Endothelial cell of umbilical vein (primary cell): ENCODE measurements at regions not wholly inside any gene's neighbourhood (a gene's known extent, or its start where the extent isn't known, plus 50 kb on each side); places are given as distances from the start of the nearest gene placed in this dataset.

Experiments
- BruUV-seq: library from RNA; stranded (reverse); fragments of 400-500 nt; replicated peaks from 2 replicates; lab custom pipeline; 2021; lab: Mats Ljungman, UMichigan
- CTCF ChIA-PET: fragments of 300-600, 350-600 bp; sonication (Branson Sonifier 250); formaldehyde crosslinking; loops from one replicate; lab custom pipeline; 2021; ENCODE audit warnings: antibody characterized with exemption, inconsistent platforms; lab: Charles Lee
- POLR2A ChIA-PET: fragments of 300-600, 350-600 bp; sonication (Branson Sonifier 250); formaldehyde crosslinking; loops from one replicate; lab custom pipeline; 2021; ENCODE audit warnings: antibody characterized with exemption, inconsistent platforms; lab: Charles Lee
- DNase-seq: peaks from one replicate; pipeline ENCODE4 v3.0.0-alpha.2; 2011; ENCODE audit warnings: low read depth, low spot score
- FAIRE-seq: peaks from 2 replicates; lab custom pipeline; 2011; peaks lifted over from hg19 to GRCh38; lab: Jason Lieb, UNC
- H2AFZ ChIP-seq: 2 replicates; pipeline ENCODE4 v1.6.0; 2012; ENCODE audit warnings: low read depth, low read length, control low read depth, inconsistent platforms
- H3K27ac ChIP-seq: 2 replicates; pipeline ENCODE4 v1.5.1; 2011; ENCODE audit warnings: low read depth, mild to moderate bottlenecking, control low read depth, low read length, moderate library complexity; ENCODE audit not compliant: insufficient read depth
- H3K27me3 ChIP-seq, 2 experiments: 2 replicates each; pipeline versions ENCODE4 v1.6.0 to v1.6.1; 2011; ENCODE audit warnings: low read length in 2 of 2, mixed read lengths in 1 of 2; ENCODE audit not compliant: control insufficient read depth in 2 of 2, insufficient read depth in 2 of 2
- H3K36me3 ChIP-seq, 2 experiments: 2 replicates in 1 of 2; 3 replicates in 1 of 2; pipeline ENCODE4 v1.5.1; 2011; ENCODE audit warnings: low read length in 2 of 2, mild to moderate bottlenecking in 1 of 2, moderate library complexity in 1 of 2; ENCODE audit not compliant: control insufficient read depth in 2 of 2, insufficient read depth in 2 of 2; ENCODE audit errors: extremely low read depth in 1 of 2
- H3K4me1 ChIP-seq: 3 replicates; pipeline ENCODE4 v1.5.1; 2011; ENCODE audit warnings: mild to moderate bottlenecking, low read length; ENCODE audit not compliant: control insufficient read depth, insufficient read depth; ENCODE audit errors: extremely low read depth
- H3K4me2 ChIP-seq: 2 replicates; pipeline ENCODE4 v1.6.1; 2011; ENCODE audit warnings: low read length, control low read depth, mixed read lengths; ENCODE audit not compliant: insufficient read depth
- H3K4me3 ChIP-seq, 3 experiments: fragments of 200-600 bp in 1 of 3; sonication (generic), shearing (Covaris generic) in 1 of 3; replicated peaks in 1 of 3; 2 replicates each; pipeline ENCODE4 v1.5.1; 2011 to 2016; ENCODE audit warnings: control low read depth in 3 of 3, low read length in 3 of 3, mild to moderate bottlenecking in 2 of 3, inconsistent platforms in 1 of 3, low read depth in 1 of 3, moderate library complexity in 1 of 3; ENCODE audit not compliant: insufficient read depth in 1 of 3
- H3K79me2 ChIP-seq: 2 replicates; pipeline ENCODE4 v1.6.0; 2012; ENCODE audit warnings: low read length, inconsistent platforms; ENCODE audit not compliant: control insufficient read depth, insufficient read depth
- H3K9ac ChIP-seq: replicated peaks from 2 replicates; pipeline ENCODE3; 2011; ENCODE audit warnings: low read length, control low read depth; ENCODE audit not compliant: insufficient read depth; ENCODE audit errors: extremely low read depth
- H3K9me1 ChIP-seq: replicated peaks from 3 replicates; pipeline ENCODE4 v1.6.0; 2011; ENCODE audit warnings: mild to moderate bottlenecking, low read length; ENCODE audit not compliant: control insufficient read depth, insufficient read depth; ENCODE audit errors: extremely low read depth
- H3K9me3 ChIP-seq: replicated peaks from 2 replicates; pipeline ENCODE4 v1.5.1; 2012; ENCODE audit warnings: low read length, inconsistent platforms; ENCODE audit not compliant: control insufficient read depth, insufficient read depth
- H4K20me1 ChIP-seq: replicated peaks from 2 replicates; pipeline ENCODE3; 2011; ENCODE audit warnings: mild to moderate bottlenecking, low read length; ENCODE audit not compliant: control insufficient read depth, insufficient read depth; ENCODE audit errors: extremely low read depth
- EZH2 ChIP-seq: IDR thresholded peaks from 2 replicates; pipeline ENCODE4 v1.6.1; 2012; ENCODE audit warnings: borderline replicate concordance, low read depth, mild to moderate bottlenecking, moderate library complexity, low read length, inconsistent platforms; ENCODE audit not compliant: severe bottlenecking
- FOS ChIP-seq: IDR thresholded peaks from 2 replicates; pipeline ENCODE4 v1.6.1; 2011; ENCODE audit warnings: mild to moderate bottlenecking, low read length, moderate library complexity, borderline replicate concordance; ENCODE audit not compliant: insufficient read depth
- GATA2 ChIP-seq: IDR thresholded peaks from 2 replicates; pipeline ENCODE4 v1.7.0; 2011; ENCODE audit warnings: low read depth, mild to moderate bottlenecking, moderate library complexity, mixed read lengths, low read length; ENCODE audit not compliant: insufficient read length, insufficient read depth
- JUN ChIP-seq: IDR thresholded peaks from 2 replicates; pipeline ENCODE4 v1.6.1; 2011; ENCODE audit warnings: borderline replicate concordance, low read depth; ENCODE audit not compliant: insufficient read length, insufficient read depth
- POLR2AphosphoS5 ChIP-seq: IDR thresholded peaks from 2 replicates; pipeline ENCODE4 v1.6.1; 2012; ENCODE audit warnings: low read depth, mild to moderate bottlenecking, control low read depth, low read length, moderate library complexity; ENCODE audit not compliant: insufficient read depth
- dilution Hi-C: fragments of 300-500 bp; cut with MboI; formaldehyde crosslinking; loops from one replicate; pipeline ENCODE4 v1.15.0; 2019; ENCODE audit warnings: low sequenced_read_pairs; ENCODE audit not compliant: extremely low pct_ligation_motif_present
- intact Hi-C: fragments of 100-400 bp; cut with micrococcal nuclease; formaldehyde crosslinking; loops from one replicate; pipeline ENCODE4 v1.10.0; 2022
- TF ChIP-seq, protein P1 (sequence below): IDR thresholded peaks from 2 replicates; pipeline ENCODE4 v1.6.1; 2011; ENCODE audit not compliant: insufficient read depth, insufficient read length
- TF ChIP-seq, protein P2 (sequence below), 2 donors: IDR thresholded peaks; 1 replicate in 1 of 2; 2 replicates in 1 of 2; pipeline ENCODE4 v1.5.1; 2011; ENCODE audit warnings: low read length in 2 of 2, mild to moderate bottlenecking in 2 of 2, moderate library complexity in 2 of 2, control low read depth in 1 of 2, inconsistent platforms in 1 of 2, low read depth in 1 of 2; ENCODE audit not compliant: insufficient read depth in 1 of 2; ENCODE audit errors: extremely low read depth in 1 of 2

DNA sequence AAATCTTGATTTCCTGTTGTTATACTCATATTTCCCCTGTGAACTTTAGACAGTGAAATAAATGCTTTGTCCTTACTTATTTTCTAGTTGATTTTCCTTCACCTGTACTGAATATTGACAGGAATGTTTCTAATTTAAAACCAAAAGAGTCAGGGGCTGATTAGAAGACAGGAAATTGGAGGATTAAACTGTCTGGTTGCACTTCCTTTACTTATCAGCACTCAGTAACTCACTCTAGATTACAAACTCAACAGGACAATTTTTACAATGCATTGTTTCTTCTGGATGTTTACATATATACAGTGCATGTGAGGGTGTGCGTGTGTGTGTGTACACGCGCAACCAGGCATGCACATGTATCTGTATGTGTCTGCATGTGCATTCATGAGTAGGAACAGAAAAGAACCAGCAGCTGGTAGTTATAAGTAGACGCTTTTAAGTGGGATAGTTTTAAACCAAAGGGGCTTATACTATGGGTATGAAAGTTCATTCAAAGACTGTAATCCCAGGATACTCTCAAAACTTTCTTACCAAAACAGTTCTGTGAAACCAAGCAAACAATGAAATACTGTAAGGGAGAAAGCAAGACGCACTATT, 212.0 kb upstream of the NFIA start:
- Histone ChIP-seq H3K4me2 (peak overlapping the region; percentile 51), H3K9ac (no peak overlapping the region), H3K27me3 (no peaks in the 10 kb centered on the region), H4K20me1 (no peaks in the 10 kb centered on the region), H2AFZ (peak overlapping the region; percentile 53), H3K4me3 (no peak overlapping the region), H3K79me2 (no peaks in the 10 kb centered on the region), H3K9me1 (no peaks in the 10 kb centered on the region), H3K4me1 (peaks cover 19% of the 10 kb centered on the region), H3K36me3 (no peaks in the 10 kb centered on the region), H3K9me3 (no peaks in the 10 kb centered on the region), H3K27ac (no peak overlapping the region)
- ChIA-PET POLR2A (no interaction called here), CTCF (interaction anchor here (1.0 kb wide), 1 partner anchor 12 kb away, joined by 4 read pairs; no protein-coding TSS in a partner anchor)
- no TSS peak for BruUV-seq
- TF ChIP-seq FOS (no peak), POLR2AphosphoS5 (no peak), GATA2 (no peak), JUN (no peak)
- TF ChIP-seq, protein P1, sequence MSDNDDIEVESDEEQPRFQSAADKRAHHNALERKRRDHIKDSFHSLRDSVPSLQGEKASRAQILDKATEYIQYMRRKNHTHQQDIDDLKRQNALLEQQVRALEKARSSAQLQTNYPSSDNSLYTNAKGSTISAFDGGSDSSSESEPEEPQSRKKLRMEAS: no peak
- DNase-seq: peak; percentile 39
- dilution Hi-C loops (no loop called here), intact Hi-C loops (no loop called here)
- FAIRE-seq: peak; percentile 53

DNA sequence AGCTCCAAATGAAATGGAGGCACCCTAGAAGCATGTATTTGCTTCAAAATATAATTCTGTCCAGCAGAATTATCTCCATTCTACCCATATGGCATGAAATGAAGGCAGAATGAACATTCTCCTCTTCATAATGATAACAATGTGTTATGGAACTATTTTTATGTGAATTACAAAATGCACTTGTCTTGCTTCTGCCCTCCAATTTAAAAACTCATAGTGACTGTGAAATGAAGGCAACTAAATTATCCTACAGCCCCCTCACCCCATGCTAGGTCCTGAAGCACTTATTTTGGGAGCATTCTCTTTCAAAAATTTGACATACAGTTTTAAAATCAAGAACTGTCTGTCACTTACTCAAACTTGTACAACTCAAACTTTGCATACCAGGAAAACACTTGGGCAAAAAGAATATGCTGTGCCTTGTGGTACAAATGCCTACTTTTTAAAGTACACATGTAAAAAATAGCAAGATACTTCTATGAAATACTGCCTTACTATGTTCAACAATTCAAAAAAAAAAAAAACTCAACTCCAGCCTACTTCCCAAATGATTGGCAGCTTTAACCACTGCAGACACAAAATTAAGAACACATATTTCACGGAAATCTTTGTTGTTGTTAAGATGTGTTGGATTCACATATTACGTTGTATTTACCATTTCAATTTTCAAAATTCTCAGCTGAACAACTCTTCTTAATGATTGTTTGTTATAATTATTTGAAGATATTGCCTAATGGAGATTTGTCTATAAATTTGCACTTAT, 213.3 kb upstream of the NFIA start:
- no peaks in the 10 kb centered on the region for H3K9me1 ChIP-seq
- peak; percentile 53 for FAIRE-seq
- no TSS peak for BruUV-seq
- DNase-seq: no peak
- dilution Hi-C loops (no loop called here), intact Hi-C loops (no loop called here)
- H3K4me1 ChIP-seq: peaks cover 8% of the 10 kb centered on the region
- no peak overlapping the region for H3K9ac ChIP-seq
- ChIA-PET CTCF (interaction anchor here (0.6 to 1.1 kb wide), 3 partner anchors 11 to 20 kb away, joined by 4 to 8 read pairs (median 5); no protein-coding TSS in a partner anchor), POLR2A (no interaction called here)
- no peak overlapping the region for H3K4me2 ChIP-seq
- no peaks in the 10 kb centered on the region for H3K79me2 ChIP-seq
- TF ChIP-seq, protein P2, sequence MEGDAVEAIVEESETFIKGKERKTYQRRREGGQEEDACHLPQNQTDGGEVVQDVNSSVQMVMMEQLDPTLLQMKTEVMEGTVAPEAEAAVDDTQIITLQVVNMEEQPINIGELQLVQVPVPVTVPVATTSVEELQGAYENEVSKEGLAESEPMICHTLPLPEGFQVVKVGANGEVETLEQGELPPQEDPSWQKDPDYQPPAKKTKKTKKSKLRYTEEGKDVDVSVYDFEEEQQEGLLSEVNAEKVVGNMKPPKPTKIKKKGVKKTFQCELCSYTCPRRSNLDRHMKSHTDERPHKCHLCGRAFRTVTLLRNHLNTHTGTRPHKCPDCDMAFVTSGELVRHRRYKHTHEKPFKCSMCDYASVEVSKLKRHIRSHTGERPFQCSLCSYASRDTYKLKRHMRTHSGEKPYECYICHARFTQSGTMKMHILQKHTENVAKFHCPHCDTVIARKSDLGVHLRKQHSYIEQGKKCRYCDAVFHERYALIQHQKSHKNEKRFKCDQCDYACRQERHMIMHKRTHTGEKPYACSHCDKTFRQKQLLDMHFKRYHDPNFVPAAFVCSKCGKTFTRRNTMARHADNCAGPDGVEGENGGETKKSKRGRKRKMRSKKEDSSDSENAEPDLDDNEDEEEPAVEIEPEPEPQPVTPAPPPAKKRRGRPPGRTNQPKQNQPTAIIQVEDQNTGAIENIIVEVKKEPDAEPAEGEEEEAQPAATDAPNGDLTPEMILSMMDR (IDR thresholded peaks at IDR 0.05; ENCODE audit: extremely low read depth in 1 of 2, insufficient read depth in 1 of 2, low read depth in 1 of 2, low read length in 2 of 2): no peak
- TF ChIP-seq EZH2 (no peak), POLR2AphosphoS5 (no peak), JUN (no peak), FOS (no peak), GATA2 (no peak)
- no peak overlapping the region for H3K27ac ChIP-seq
- H3K36me3 ChIP-seq: no peaks in the 10 kb centered on the region
- no peaks in the 10 kb centered on the region for H3K9me3 ChIP-seq
- no peak overlapping the region for H2AFZ ChIP-seq
- H3K27me3 ChIP-seq: no peaks in the 10 kb centered on the region
- H4K20me1 ChIP-seq: no peaks in the 10 kb centered on the region
- no peak overlapping the region for H3K4me3 ChIP-seq
